B cell (primary cell): ENCODE measurements at regions not wholly inside any gene's neighbourhood (a gene's known extent, or its start where the extent isn't known, plus 50 kb on each side); places are given as distances from the start of the nearest gene placed in this dataset.

Experiments
- EZH2 ChIP-seq: IDR thresholded peaks from 2 replicates; pipeline ENCODE4 v1.6.1; 2012; ENCODE audit warnings: borderline replicate concordance, low read depth, mild to moderate bottlenecking, moderate library complexity, low read length; ENCODE audit not compliant: insufficient read depth, poor library complexity, severe bottlenecking
- TF ChIP-seq, protein P1 (sequence below): fragments of 200-600 bp; IDR thresholded peaks from one replicate; pipeline ENCODE4 v1.8.0; 2022; ENCODE audit warnings: antibody characterized with exemption, mild to moderate bottlenecking

DNA sequence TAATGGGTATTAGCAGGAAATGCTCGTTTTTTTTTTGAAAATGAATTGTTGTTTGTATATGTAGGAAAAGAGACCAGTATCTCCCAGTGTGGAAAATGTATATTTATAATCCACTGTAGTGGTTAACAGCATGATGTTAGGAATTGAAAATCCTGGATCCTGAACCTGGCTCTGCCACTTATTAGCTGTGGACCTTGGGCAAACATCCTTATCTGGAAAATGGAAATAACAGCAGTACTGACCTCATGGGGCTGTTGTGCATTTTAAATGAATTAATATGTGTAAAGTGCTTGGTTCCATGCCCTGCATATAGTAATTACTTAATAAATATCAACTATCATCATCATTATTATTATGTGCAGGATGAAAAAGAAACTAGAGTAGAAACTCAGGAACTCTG, 251.3 kb downstream of the CDCA7 start:
- TF ChIP-seq, protein P1, sequence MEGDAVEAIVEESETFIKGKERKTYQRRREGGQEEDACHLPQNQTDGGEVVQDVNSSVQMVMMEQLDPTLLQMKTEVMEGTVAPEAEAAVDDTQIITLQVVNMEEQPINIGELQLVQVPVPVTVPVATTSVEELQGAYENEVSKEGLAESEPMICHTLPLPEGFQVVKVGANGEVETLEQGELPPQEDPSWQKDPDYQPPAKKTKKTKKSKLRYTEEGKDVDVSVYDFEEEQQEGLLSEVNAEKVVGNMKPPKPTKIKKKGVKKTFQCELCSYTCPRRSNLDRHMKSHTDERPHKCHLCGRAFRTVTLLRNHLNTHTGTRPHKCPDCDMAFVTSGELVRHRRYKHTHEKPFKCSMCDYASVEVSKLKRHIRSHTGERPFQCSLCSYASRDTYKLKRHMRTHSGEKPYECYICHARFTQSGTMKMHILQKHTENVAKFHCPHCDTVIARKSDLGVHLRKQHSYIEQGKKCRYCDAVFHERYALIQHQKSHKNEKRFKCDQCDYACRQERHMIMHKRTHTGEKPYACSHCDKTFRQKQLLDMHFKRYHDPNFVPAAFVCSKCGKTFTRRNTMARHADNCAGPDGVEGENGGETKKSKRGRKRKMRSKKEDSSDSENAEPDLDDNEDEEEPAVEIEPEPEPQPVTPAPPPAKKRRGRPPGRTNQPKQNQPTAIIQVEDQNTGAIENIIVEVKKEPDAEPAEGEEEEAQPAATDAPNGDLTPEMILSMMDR = no peak
- TF ChIP-seq EZH2 = no peak
